ENCODE measurements at regions not wholly inside any gene's neighbourhood (a gene's known extent, or its start where the extent isn't known, plus 50 kb on each side); places are given as distances from the start of the nearest gene placed in this dataset.

GRCh38 chr22:47474464-47474863, 712.0 kb downstream of the TBC1D22A start:
- H3K4me3 ChIP-seq (ENCODE audit: low read depth, low read length): no peak overlapping the region
- DNase-seq (ENCODE audit: low read depth): no peak
- no peak for TF ChIP-seq CTCF (IDR thresholded peaks at IDR 0.05; ENCODE audit: low read depth, low read length, missing control alignments)

GRCh38 chr22:47472636-47473035, 710.2 kb downstream of the TBC1D22A start:
- no peak for TF ChIP-seq CTCF (IDR thresholded peaks at IDR 0.05; ENCODE audit: low read depth, low read length, missing control alignments)

GRCh38 chr22:47471406-47471805, 709.0 kb downstream of the TBC1D22A start:
- no peak for DNase-seq (ENCODE audit: low read depth)
- no peak overlapping the region for H3K4me3 ChIP-seq (ENCODE audit: low read depth, low read length)
- no peak for TF ChIP-seq CTCF (IDR thresholded peaks at IDR 0.05; ENCODE audit: low read depth, low read length, missing control alignments)

More at GRCh38 chr22:47472636-47473035, 710.2 kb downstream of the TBC1D22A start:
- no peak for DNase-seq (ENCODE audit: low read depth)
- no peak overlapping the region for H3K4me3 ChIP-seq (ENCODE audit: low read depth, low read length)

- DNase-seq (ENCODE audit: low read depth): no peak
- H3K4me3 ChIP-seq (ENCODE audit: low read depth, low read length): no peak overlapping the region
- no peak for TF ChIP-seq CTCF (IDR thresholded peaks at IDR 0.05; ENCODE audit: low read depth, low read length, missing control alignments)
Observed at GRCh38 chr22:47465809-47466208, 703.4 kb downstream of the TBC1D22A start.

- DNase-seq (ENCODE audit: low read depth): no peak
- no peak for TF ChIP-seq CTCF (IDR thresholded peaks at IDR 0.05; ENCODE audit: low read depth, low read length, missing control alignments)
- no peak overlapping the region for H3K4me3 ChIP-seq (ENCODE audit: low read depth, low read length)
Observed at GRCh38 chr22:47465222-47465621, 702.8 kb downstream of the TBC1D22A start.

- no peak for TF ChIP-seq CTCF (IDR thresholded peaks at IDR 0.05; ENCODE audit: low read depth, low read length, missing control alignments)
- H3K4me3 ChIP-seq (ENCODE audit: low read depth, low read length): no peak overlapping the region
- DNase-seq (ENCODE audit: low read depth): no peak
Observed at GRCh38 chr22:47463220-47463619, 700.8 kb downstream of the TBC1D22A start.

GRCh38 chr22:47460861-47461260, 698.4 kb downstream of the TBC1D22A start:
- TF ChIP-seq CTCF (IDR thresholded peaks at IDR 0.05; ENCODE audit: low read depth, low read length, missing control alignments): no peak
- DNase-seq (ENCODE audit: low read depth): no peak
- H3K4me3 ChIP-seq (ENCODE audit: low read depth, low read length): no peak overlapping the region
